Lung (tissue), 11 donors: ENCODE measurements at regions not wholly inside any gene's neighbourhood (a gene's known extent, or its start where the extent isn't known, plus 50 kb on each side); places are given as distances from the start of the nearest gene placed in this dataset.
"Not testable (repeated sequence)": the region's sequence is repeated elsewhere in the genome, so short reads cannot be mapped to it uniquely, and the experiment has no call there.

Experiments
- ATAC-seq: fragments of 200-7000 bp; cut with Tn5 transposase; one replicate; pipeline ENCODE4 v1.9.1; 2020; ENCODE audit warnings: moderate number of reproducible peaks; ENCODE audit not compliant: insufficient read depth, low FRiP score
- DNase-seq, 3 donors: peaks; one replicate each; pipeline ENCODE4 v3.0.0-alpha.2; 2013 to 2017
- H3K27ac ChIP-seq, 2 donors: one replicate each; pipeline ENCODE4 v1.5.1; 2013; ENCODE audit warnings: mild to moderate bottlenecking in 2 of 2, moderate library complexity in 2 of 2, control low read depth in 1 of 2, inconsistent platforms in 1 of 2, low read depth in 1 of 2, low read length in 1 of 2
- H3K27me3 ChIP-seq, 3 donors: one replicate each; pipeline ENCODE4 v1.5.1; 2013; ENCODE audit warnings: low read length in 2 of 3; ENCODE audit not compliant: control insufficient read depth in 3 of 3, insufficient read depth in 3 of 3
- H3K36me3 ChIP-seq, 4 donors: one replicate each; pipeline ENCODE4 v1.5.1; 2013; ENCODE audit warnings: low read length in 4 of 4, mild to moderate bottlenecking in 1 of 4, moderate library complexity in 1 of 4; ENCODE audit not compliant: control insufficient read depth in 4 of 4, insufficient read depth in 4 of 4
- H3K4me1 ChIP-seq, 5 donors: one replicate each; pipeline ENCODE4 v1.5.1; 2013; ENCODE audit warnings: low read length in 5 of 5, mild to moderate bottlenecking in 2 of 5, moderate library complexity in 1 of 5; ENCODE audit not compliant: control insufficient read depth in 5 of 5, insufficient read depth in 5 of 5
- H3K4me3 ChIP-seq: one replicate; pipeline ENCODE4 v1.5.1; 2013; ENCODE audit warnings: mild to moderate bottlenecking, control low read depth, moderate library complexity
- H3K9ac ChIP-seq, 2 donors: one replicate each; pipeline ENCODE4 v1.5.1; 2013; ENCODE audit warnings: low read length in 2 of 2, control low read depth in 1 of 2; ENCODE audit not compliant: insufficient read depth in 1 of 2
- H3K9me3 ChIP-seq, 4 donors: one replicate each; pipeline ENCODE4 v1.5.1; 2013; ENCODE audit warnings: low read length in 3 of 4, mild to moderate bottlenecking in 1 of 4, moderate library complexity in 1 of 4; ENCODE audit not compliant: control insufficient read depth in 4 of 4, insufficient read depth in 3 of 4
- CTCF ChIP-seq: IDR thresholded peaks from 2 replicates; pipeline ENCODE4 v1.5.1; 2012; ENCODE audit warnings: mild to moderate bottlenecking; ENCODE audit errors: control extremely low read depth, extremely low read depth
- WGBS, 2 donors: extraction: QIAGEN DNeasy Blood & Tissue Kit; methylation state at CpG; one replicate each; pipeline ENCODE4 v1.1.7; 2013; 5-methylcytosine and 5-hydroxymethylcytosine counted together
- donor health status: control.
- donor health status: control.
- donor health status: Bipolar disorder and iron deficiency.
- donor health status: healthy.
- donor health status: DM: yes; HTN: yes; CAD: no.

- ATAC-seq = no peak
- H3K4me3 ChIP-seq = no peak overlapping the region
- no peak overlapping the region for H3K27ac ChIP-seq
- no peaks in the 10 kb centered on the region for H3K4me1 ChIP-seq
- no peaks in the 10 kb centered on the region for H3K36me3 ChIP-seq
- no peaks in the 10 kb centered on the region for H3K27me3 ChIP-seq
- H3K9ac ChIP-seq = no peak overlapping the region
- WGBS, 2 donors = 70 to 84% methylated on average over 5 of the region's 5 CpGs
- DNase-seq = no peak
- peaks cover 0 to 3% (median 0%) of the 10 kb centered on the region in 4 donors for H3K9me3 ChIP-seq
- TF ChIP-seq CTCF = no peak
Observed at GRCh38 chr7:8343556-8343955, 81.6 kb upstream of the ICA1 start.

GRCh38 chr7:8347395-8347794 lies 85.4 kb upstream of the ICA1 start:
- H3K4me1 ChIP-seq, H3K36me3 ChIP-seq, H3K4me3 ChIP-seq, H3K27me3 ChIP-seq, H3K9ac ChIP-seq, ATAC-seq, H3K27ac ChIP-seq, DNase-seq, H3K9me3 ChIP-seq: not testable (repeated sequence)
- WGBS, 2 donors = 67 to 76% methylated on average over 2 of the region's 2 CpGs

GRCh38 chr7:8351654-8352053 lies 81.8 kb upstream of the NXPH1 start:
- H3K27ac ChIP-seq, H3K9me3 ChIP-seq, H3K27me3 ChIP-seq, H3K9ac ChIP-seq, DNase-seq, H3K36me3 ChIP-seq, ATAC-seq, H3K4me3 ChIP-seq, H3K4me1 ChIP-seq: not testable (repeated sequence)
- WGBS, 2 donors = 93 to 96% methylated on average over 20 of the region's 20 CpGs

GRCh38 chr7:8353991-8354390 lies 79.4 kb upstream of the NXPH1 start:
- TF ChIP-seq CTCF = no peak
- DNase-seq (no peak), ATAC-seq (no peak)
- H3K4me1 ChIP-seq = no peaks in the 10 kb centered on the region
- no peak overlapping the region for H3K4me3 ChIP-seq
- H3K36me3 ChIP-seq = no peaks in the 10 kb centered on the region
- H3K9me3 ChIP-seq = no peaks in the 10 kb centered on the region
- H3K9ac ChIP-seq = no peak overlapping the region
- H3K27me3 ChIP-seq = no peaks in the 10 kb centered on the region
- WGBS, 2 donors = 95 to 99% methylated on average over 2 of the region's 2 CpGs
- H3K27ac ChIP-seq = no peak overlapping the region

GRCh38 chr7:8354503-8354902 lies 78.9 kb upstream of the NXPH1 start:
- no peaks in the 10 kb centered on the region for H3K27me3 ChIP-seq
- no peaks in the 10 kb centered on the region for H3K4me1 ChIP-seq
- peaks cover 0 to 2% (median 0%) of the 10 kb centered on the region in 4 donors for H3K9me3 ChIP-seq
- H3K36me3 ChIP-seq = no peaks in the 10 kb centered on the region
- WGBS, 2 donors = 69 to 92% methylated on average over 4 of the region's 4 CpGs
- H3K27ac ChIP-seq = no peak overlapping the region
- no peak for DNase-seq
- no peak for ATAC-seq
- H3K9ac ChIP-seq = no peak overlapping the region
- H3K4me3 ChIP-seq = no peak overlapping the region
- no peak for TF ChIP-seq CTCF
